ENCODE measurements at regions not wholly inside any gene's neighbourhood (a gene's known extent, or its start where the extent isn't known, plus 50 kb on each side); places are given as distances from the start of the nearest gene placed in this dataset.

DNA sequence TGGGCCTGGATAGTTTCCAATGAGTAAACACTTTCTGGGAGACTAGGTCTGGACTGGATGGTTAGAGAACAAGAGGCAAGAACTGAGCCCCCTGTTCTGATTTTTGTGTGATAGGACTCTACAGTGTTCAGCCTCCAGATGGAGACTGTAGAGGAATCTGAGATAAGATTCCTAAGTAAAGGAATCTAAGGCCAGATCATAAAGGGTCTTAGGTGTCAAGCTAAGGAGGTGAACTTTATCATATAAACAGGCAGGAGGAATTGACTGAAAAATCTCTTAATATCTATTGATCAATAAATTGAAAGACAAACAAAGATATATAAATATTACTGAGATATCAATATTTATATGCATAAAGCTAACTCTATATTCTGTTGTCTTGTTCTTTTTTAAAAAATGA is 449.1 kb upstream of the DAB1 start:
- Histone ChIP-seq H3K4me1 (ENCODE audit: control insufficient read depth in 5 of 5, insufficient read depth in 5 of 5, low read length in 5 of 5) (no peaks in the 10 kb centered on the region), H3K27ac (ENCODE audit: low read depth, low read length) (no peak overlapping the region), H3K9me3 (ENCODE audit: control insufficient read depth in 5 of 5, low read length in 5 of 5) (no peaks in the 10 kb centered on the region), H3K27me3 (ENCODE audit: control insufficient read depth in 5 of 5, insufficient read depth in 4 of 5, low read length in 5 of 5) (no peaks in the 10 kb centered on the region), H3K4me3 (ENCODE audit: low read depth in 1 of 5, low read length in 5 of 5) (no peak overlapping the region), H3K9ac (ENCODE audit: low read length in 5 of 5) (no peak overlapping the region), H3K36me3 (ENCODE audit: control insufficient read depth in 5 of 5, insufficient read depth in 5 of 5, low read length in 5 of 5) (no peaks in the 10 kb centered on the region)

DNA sequence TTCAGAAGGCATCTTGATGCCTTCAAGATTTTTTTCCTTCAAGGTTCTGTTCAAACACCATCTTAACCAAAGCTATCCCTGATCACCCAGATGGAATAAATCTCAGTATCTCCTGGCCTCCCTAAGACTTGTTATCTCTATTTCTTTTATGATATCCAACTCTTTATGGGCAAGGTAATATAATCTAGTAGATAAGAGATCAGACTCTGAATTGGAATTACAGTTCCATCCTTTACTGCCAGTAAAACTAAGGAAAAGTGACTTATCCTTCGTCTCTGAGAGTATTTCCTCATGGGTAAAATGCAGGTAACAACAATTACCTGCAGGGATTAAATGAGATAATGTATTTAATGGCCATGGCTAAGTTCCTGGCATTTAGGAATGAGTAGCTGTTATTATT is 445.0 kb upstream of the DAB1 start:
- Histone ChIP-seq H3K9me3 (ENCODE audit: control insufficient read depth in 5 of 5, low read length in 5 of 5) (no peaks in the 10 kb centered on the region), H3K4me1 (ENCODE audit: control insufficient read depth in 5 of 5, insufficient read depth in 5 of 5, low read length in 5 of 5) (no peaks in the 10 kb centered on the region), H3K36me3 (ENCODE audit: control insufficient read depth in 5 of 5, insufficient read depth in 5 of 5, low read length in 5 of 5) (no peaks in the 10 kb centered on the region), H3K27ac (ENCODE audit: low read depth, low read length) (no peak overlapping the region), H3K9ac (ENCODE audit: low read length in 5 of 5) (no peak overlapping the region), H3K27me3 (ENCODE audit: control insufficient read depth in 5 of 5, insufficient read depth in 4 of 5, low read length in 5 of 5) (no peaks in the 10 kb centered on the region), H3K4me3 (ENCODE audit: low read depth in 1 of 5, low read length in 5 of 5) (no peak overlapping the region)

DNA sequence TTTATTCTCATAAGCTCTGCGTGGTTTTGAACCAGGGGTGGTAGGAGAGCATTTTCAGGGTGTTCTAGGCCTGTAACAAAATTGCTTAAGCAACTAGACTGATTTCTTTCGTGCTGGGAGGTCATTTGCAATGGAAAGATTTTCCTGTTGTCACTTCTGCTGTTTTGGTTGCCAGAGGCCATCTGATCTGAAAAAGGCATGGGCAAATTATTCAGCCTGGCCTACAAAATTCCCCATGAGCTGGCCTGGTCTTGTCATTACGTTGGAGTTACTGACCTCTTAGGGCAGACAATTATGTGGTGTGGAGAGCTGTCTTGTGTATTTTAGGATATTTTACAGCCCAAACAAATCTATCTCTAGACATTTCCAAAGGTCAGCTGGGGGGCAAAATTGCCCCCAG is 444.4 kb upstream of the DAB1 start:
- H3K36me3 ChIP-seq (ENCODE audit: control insufficient read depth in 5 of 5, insufficient read depth in 5 of 5, low read length in 5 of 5): no peaks in the 10 kb centered on the region

DNA sequence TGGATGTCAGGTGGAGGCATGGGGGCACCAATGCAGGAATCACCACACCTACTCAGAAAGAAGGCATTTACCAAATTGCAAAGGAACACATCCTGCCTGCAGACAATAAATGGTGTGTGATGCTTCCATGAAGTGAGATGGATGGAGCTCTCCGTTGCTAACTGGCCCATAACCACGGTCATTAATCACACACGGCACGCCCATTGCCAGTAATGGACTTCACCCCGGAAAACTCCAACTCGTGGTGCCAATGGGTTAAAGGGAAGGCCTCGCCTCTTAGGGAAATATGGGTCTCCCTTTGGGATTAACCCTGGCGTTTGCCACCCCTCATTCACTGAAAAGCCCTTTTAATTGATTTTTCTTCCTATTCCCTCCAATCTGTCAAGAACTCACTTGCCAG is 443.1 kb upstream of the DAB1 start:
- Histone ChIP-seq H3K27ac (ENCODE audit: low read depth, low read length) (no peak overlapping the region), H3K9ac (ENCODE audit: low read length in 5 of 5) (no peak overlapping the region), H3K27me3 (ENCODE audit: control insufficient read depth in 5 of 5, insufficient read depth in 4 of 5, low read length in 5 of 5) (no peaks in the 10 kb centered on the region)

More for the DNA sequence above, 444.4 kb upstream of the DAB1 start:
- Histone ChIP-seq H3K4me3 (ENCODE audit: low read depth in 1 of 5, low read length in 5 of 5) (no peak overlapping the region), H3K27me3 (ENCODE audit: control insufficient read depth in 5 of 5, insufficient read depth in 4 of 5, low read length in 5 of 5) (no peaks in the 10 kb centered on the region), H3K9ac (ENCODE audit: low read length in 5 of 5) (no peak overlapping the region), H3K27ac (ENCODE audit: low read depth, low read length) (no peak overlapping the region), H3K4me1 (ENCODE audit: control insufficient read depth in 5 of 5, insufficient read depth in 5 of 5, low read length in 5 of 5) (no peaks in the 10 kb centered on the region), H3K9me3 (ENCODE audit: control insufficient read depth in 5 of 5, low read length in 5 of 5) (no peaks in the 10 kb centered on the region)

DNA sequence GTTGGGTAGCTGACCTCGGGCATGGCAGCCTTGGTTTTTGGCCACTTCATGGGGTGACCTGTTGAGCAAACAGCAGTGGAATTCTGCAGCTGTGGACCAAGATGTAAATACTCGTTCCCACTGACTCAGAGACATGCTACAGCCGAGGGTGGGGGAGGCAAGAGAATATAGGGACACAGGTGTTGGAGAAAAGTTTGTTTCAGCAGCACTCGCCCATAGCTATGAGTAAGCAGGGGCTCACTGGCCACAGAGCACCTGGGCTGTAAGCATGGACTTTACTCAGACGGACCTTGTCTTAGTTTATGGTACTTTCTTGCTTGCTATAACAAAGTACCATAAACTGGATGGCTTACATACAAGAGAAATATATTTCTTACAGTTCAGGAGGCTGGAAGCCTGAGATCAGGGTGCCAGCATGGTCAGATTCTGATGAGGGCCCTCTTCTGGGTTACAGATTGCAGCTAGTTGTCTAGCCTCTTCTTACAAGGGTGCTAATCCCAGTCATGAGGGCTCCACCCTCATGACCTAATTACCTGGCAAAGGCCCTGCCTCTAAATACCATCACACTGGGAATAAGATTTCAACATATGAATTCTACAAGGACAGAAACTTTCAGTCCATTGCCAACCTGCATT is 437.2 kb upstream of the DAB1 start:
- H3K4me3 ChIP-seq (ENCODE audit: low read depth in 1 of 5, low read length in 5 of 5): no peak overlapping the region
- H3K9me3 ChIP-seq (ENCODE audit: control insufficient read depth in 5 of 5, low read length in 5 of 5): peaks cover 0 to 3% (median 0%) of the 10 kb centered on the region in 5 donors
- H3K36me3 ChIP-seq (ENCODE audit: control insufficient read depth in 5 of 5, insufficient read depth in 5 of 5, low read length in 5 of 5): no peaks in the 10 kb centered on the region
- no peak overlapping the region for H3K27ac ChIP-seq (ENCODE audit: low read depth, low read length)
- no peak overlapping the region for H3K9ac ChIP-seq (ENCODE audit: low read length in 5 of 5)
- H3K27me3 ChIP-seq (ENCODE audit: control insufficient read depth in 5 of 5, insufficient read depth in 4 of 5, low read length in 5 of 5): no peaks in the 10 kb centered on the region
- no peaks in the 10 kb centered on the region for H3K4me1 ChIP-seq (ENCODE audit: control insufficient read depth in 5 of 5, insufficient read depth in 5 of 5, low read length in 5 of 5)

More for the DNA sequence above, 443.1 kb upstream of the DAB1 start:
- no peaks in the 10 kb centered on the region for H3K9me3 ChIP-seq (ENCODE audit: control insufficient read depth in 5 of 5, low read length in 5 of 5)
- no peaks in the 10 kb centered on the region for H3K36me3 ChIP-seq (ENCODE audit: control insufficient read depth in 5 of 5, insufficient read depth in 5 of 5, low read length in 5 of 5)
- H3K4me3 ChIP-seq (ENCODE audit: low read depth in 1 of 5, low read length in 5 of 5): no peak overlapping the region
- no peaks in the 10 kb centered on the region for H3K4me1 ChIP-seq (ENCODE audit: control insufficient read depth in 5 of 5, insufficient read depth in 5 of 5, low read length in 5 of 5)

DNA sequence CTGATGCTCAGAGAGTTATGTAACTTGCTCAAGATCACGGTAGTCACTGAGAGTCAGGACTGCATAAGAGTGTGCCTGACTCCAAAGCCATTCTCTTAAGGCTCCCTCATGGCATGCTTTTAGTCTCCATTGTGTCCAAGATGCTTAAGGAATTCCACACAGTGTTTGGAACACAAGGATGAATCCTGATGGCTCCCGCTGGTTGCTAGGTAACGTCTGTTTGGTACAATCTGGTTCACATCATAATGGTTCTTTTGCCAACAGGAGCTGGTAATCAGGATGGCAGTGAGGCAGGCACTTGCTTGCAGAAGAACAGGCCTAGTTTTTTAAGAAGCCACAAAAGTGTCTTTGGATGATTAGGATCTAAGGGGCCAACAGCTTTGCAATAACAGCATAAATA is 436.5 kb upstream of the DAB1 start:
- no peak overlapping the region for H3K4me3 ChIP-seq (ENCODE audit: low read depth in 1 of 5, low read length in 5 of 5)
- no peak overlapping the region for H3K27ac ChIP-seq (ENCODE audit: low read depth, low read length)
- H3K4me1 ChIP-seq (ENCODE audit: control insufficient read depth in 5 of 5, insufficient read depth in 5 of 5, low read length in 5 of 5): no peaks in the 10 kb centered on the region
- H3K9me3 ChIP-seq (ENCODE audit: control insufficient read depth in 5 of 5, low read length in 5 of 5): peaks cover 0 to 3% (median 0%) of the 10 kb centered on the region in 5 donors
- H3K27me3 ChIP-seq (ENCODE audit: control insufficient read depth in 5 of 5, insufficient read depth in 4 of 5, low read length in 5 of 5): no peaks in the 10 kb centered on the region
- H3K36me3 ChIP-seq (ENCODE audit: control insufficient read depth in 5 of 5, insufficient read depth in 5 of 5, low read length in 5 of 5): no peaks in the 10 kb centered on the region
- no peak overlapping the region for H3K9ac ChIP-seq (ENCODE audit: low read length in 5 of 5)

DNA sequence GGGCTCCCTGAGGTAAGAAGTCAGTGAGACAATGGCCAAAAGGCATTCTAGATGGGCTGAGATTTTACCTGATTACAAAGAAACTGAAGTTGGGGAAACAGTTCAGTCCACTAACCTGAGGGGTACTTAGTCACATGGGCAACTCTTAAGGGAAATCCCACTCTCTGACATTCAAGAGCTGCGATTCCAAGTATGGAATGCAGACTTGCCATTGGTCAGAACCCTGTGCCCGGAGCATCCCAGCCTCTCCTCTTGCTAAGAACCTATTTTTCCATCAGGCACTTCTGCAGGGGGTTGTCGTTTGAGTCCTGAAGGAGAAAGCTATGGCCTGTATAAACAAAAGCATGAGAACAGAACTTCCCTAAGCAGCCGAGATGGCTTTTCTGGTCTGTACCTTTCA is 434.9 kb upstream of the DAB1 start:
- H3K9me3 ChIP-seq (ENCODE audit: control insufficient read depth in 5 of 5, low read length in 5 of 5): peaks cover 0 to 3% (median 0%) of the 10 kb centered on the region in 5 donors
- H3K27me3 ChIP-seq (ENCODE audit: control insufficient read depth in 5 of 5, insufficient read depth in 4 of 5, low read length in 5 of 5): no peaks in the 10 kb centered on the region
- H3K4me3 ChIP-seq (ENCODE audit: low read depth in 1 of 5, low read length in 5 of 5): no peak overlapping the region
- H3K36me3 ChIP-seq (ENCODE audit: control insufficient read depth in 5 of 5, insufficient read depth in 5 of 5, low read length in 5 of 5): no peaks in the 10 kb centered on the region
- no peak overlapping the region for H3K9ac ChIP-seq (ENCODE audit: low read length in 5 of 5)
- no peaks in the 10 kb centered on the region for H3K4me1 ChIP-seq (ENCODE audit: control insufficient read depth in 5 of 5, insufficient read depth in 5 of 5, low read length in 5 of 5)
- no peak overlapping the region for H3K27ac ChIP-seq (ENCODE audit: low read depth, low read length)

DNA sequence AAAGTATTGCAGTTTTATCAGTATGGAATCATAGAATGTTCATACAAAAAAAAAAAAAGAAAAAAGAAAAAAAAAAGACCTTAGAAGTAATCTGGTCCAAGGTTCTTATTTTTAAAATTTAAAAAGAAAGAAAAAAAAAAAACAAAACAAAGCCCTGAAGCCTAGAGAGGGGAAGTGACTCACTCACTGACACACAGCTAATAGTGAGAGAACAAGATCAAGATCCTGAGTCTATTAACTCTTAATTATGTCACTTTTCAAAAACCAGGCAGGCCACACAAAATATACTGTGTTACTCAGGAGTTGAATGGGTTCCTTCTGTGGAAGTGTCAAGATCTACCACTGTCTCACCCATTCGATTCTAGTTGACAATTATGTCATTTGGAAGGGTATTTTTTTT is 433.9 kb upstream of the DAB1 start:
- peaks cover 0 to 3% (median 0%) of the 10 kb centered on the region in 5 donors for H3K9me3 ChIP-seq (ENCODE audit: control insufficient read depth in 5 of 5, low read length in 5 of 5)

DNA sequence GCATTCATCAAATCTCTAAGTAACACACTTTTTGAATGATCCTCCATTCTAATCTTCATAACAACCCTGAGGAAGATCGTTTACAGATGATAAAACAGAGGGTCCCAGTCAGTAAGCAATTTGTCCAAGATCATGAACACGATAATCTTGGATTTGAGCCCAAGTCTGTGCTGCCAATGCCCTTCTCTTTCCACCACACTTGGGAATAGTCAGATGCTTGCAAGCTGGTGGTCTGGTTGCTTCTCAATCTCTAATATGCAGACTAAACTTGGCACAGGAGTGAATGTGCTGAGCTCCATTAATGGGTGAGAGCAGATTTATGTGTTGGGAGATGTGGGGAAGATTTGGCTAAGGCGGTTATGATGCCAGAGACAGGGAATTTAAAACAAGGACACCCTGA is 430.6 kb upstream of the DAB1 start:
- Histone ChIP-seq H3K27ac (ENCODE audit: low read depth, low read length) (no peak overlapping the region), H3K9me3 (ENCODE audit: control insufficient read depth in 5 of 5, low read length in 5 of 5) (no peaks in the 10 kb centered on the region), H3K36me3 (ENCODE audit: control insufficient read depth in 5 of 5, insufficient read depth in 5 of 5, low read length in 5 of 5) (no peaks in the 10 kb centered on the region), H3K4me1 (ENCODE audit: control insufficient read depth in 5 of 5, insufficient read depth in 5 of 5, low read length in 5 of 5) (no peaks in the 10 kb centered on the region), H3K27me3 (ENCODE audit: control insufficient read depth in 5 of 5, insufficient read depth in 4 of 5, low read length in 5 of 5) (no peaks in the 10 kb centered on the region), H3K9ac (ENCODE audit: low read length in 5 of 5) (no peak overlapping the region), H3K4me3 (ENCODE audit: low read depth in 1 of 5, low read length in 5 of 5) (no peak overlapping the region)

More for the DNA sequence above, 433.9 kb upstream of the DAB1 start:
- no peaks in the 10 kb centered on the region for H3K27me3 ChIP-seq (ENCODE audit: control insufficient read depth in 5 of 5, insufficient read depth in 4 of 5, low read length in 5 of 5)
- H3K4me3 ChIP-seq (ENCODE audit: low read depth in 1 of 5, low read length in 5 of 5): no peak overlapping the region
- no peaks in the 10 kb centered on the region for H3K4me1 ChIP-seq (ENCODE audit: control insufficient read depth in 5 of 5, insufficient read depth in 5 of 5, low read length in 5 of 5)
- no peak overlapping the region for H3K27ac ChIP-seq (ENCODE audit: low read depth, low read length)
- H3K36me3 ChIP-seq (ENCODE audit: control insufficient read depth in 5 of 5, insufficient read depth in 5 of 5, low read length in 5 of 5): no peaks in the 10 kb centered on the region
- H3K9ac ChIP-seq (ENCODE audit: low read length in 5 of 5): no peak overlapping the region

DNA sequence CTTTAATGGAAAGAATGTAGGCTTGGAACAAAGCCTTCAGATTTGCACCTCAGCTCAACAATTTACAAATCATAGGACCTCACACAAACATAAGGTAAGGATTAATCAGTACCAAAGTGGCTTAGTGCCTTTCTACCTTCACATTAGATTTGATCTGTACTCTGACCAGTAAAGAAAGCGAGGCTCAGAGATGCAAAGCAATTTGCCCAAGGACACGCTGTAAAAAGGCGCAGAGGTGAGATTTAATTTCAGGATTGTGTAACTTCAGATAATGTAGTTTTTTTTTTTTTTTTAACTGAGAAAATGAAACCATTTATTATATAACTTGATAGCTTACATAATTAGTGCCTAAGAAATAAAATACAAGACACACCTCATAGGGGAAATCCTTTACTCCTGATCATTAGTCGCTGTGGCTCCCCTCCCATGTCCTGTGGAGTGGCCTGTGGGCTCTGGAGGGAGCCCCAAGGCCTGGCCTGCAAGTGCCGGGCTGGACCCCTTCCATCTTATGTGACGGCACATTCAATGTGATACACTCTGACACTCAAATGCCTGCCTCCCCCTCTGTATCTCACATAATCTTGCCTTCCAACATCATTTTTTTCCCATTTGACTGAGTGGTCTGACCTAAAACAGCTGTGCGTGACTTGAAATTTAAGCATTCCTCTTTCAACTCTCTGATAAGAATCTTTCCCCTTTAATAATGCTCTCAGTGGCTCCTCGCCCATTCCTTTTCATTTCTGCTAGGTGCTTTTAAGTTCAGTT is 426.5 kb upstream of the DAB1 start:
- no peak overlapping the region for H3K27ac ChIP-seq (ENCODE audit: low read depth, low read length)
- H3K4me3 ChIP-seq (ENCODE audit: low read depth in 1 of 5, low read length in 5 of 5): no peak overlapping the region
- no peak overlapping the region for H3K9ac ChIP-seq (ENCODE audit: low read length in 5 of 5)
- no peaks in the 10 kb centered on the region for H3K4me1 ChIP-seq (ENCODE audit: control insufficient read depth in 5 of 5, insufficient read depth in 5 of 5, low read length in 5 of 5)
- no peaks in the 10 kb centered on the region for H3K9me3 ChIP-seq (ENCODE audit: control insufficient read depth in 5 of 5, low read length in 5 of 5)
- no peaks in the 10 kb centered on the region for H3K36me3 ChIP-seq (ENCODE audit: control insufficient read depth in 5 of 5, insufficient read depth in 5 of 5, low read length in 5 of 5)
- H3K27me3 ChIP-seq (ENCODE audit: control insufficient read depth in 5 of 5, insufficient read depth in 4 of 5, low read length in 5 of 5): no peaks in the 10 kb centered on the region

All from subcutaneous abdominal adipose tissue (tissue), 5 donors.